H1 (cell line): ENCODE measurements at regions not wholly inside any gene's neighbourhood (a gene's known extent, or its start where the extent isn't known, plus 50 kb on each side); places are given as distances from the start of the nearest gene placed in this dataset.

Experiments used
- CTCF ChIA-PET: fragments of 300-600 bp; sonication (Branson Sonifier 250); formaldehyde crosslinking; loops from one replicate; lab custom pipeline; 2021; ENCODE audit not compliant: partially characterized antibody; lab: Charles Lee
- POLR2A ChIA-PET: fragments of 300-600 bp; sonication (Branson Sonifier 250); formaldehyde crosslinking; loops from one replicate; lab custom pipeline; 2021; ENCODE audit warnings: inconsistent platforms; ENCODE audit not compliant: partially characterized antibody; lab: Charles Lee
- DNase-seq, 2 experiments: peaks; one replicate each; pipeline versions ENCODE4 v3.0.0 to v3.0.0-alpha.2; 2010 to 2022; ENCODE audit warnings: low spot score in 2 of 2, low read depth in 1 of 2, mixed read lengths in 1 of 2
- FAIRE-seq: peaks from 2 replicates; lab custom pipeline; 2011; peaks lifted over from hg19 to GRCh38; lab: Jason Lieb, UNC
- H2AFZ ChIP-seq: 2 replicates; pipeline ENCODE4 v1.8.1; 2012; ENCODE audit warnings: low read length, inconsistent platforms
- H2AK5ac ChIP-seq: 2 replicates; pipeline ENCODE4 v1.6.1; 2013; ENCODE audit warnings: low read depth, low read length
- H2BK120ac ChIP-seq: replicated peaks from 2 replicates; pipeline ENCODE3; 2013; ENCODE audit warnings: low read depth, low read length, inconsistent platforms
- H2BK12ac ChIP-seq: 2 replicates; pipeline ENCODE4 v1.6.1; 2013; ENCODE audit warnings: low read depth, low read length
- H2BK15ac ChIP-seq: 2 replicates; pipeline ENCODE4 v1.6.1; 2013; ENCODE audit warnings: low read length
- H2BK20ac ChIP-seq: 2 replicates; pipeline ENCODE4 v1.6.1; 2013; ENCODE audit warnings: low read length
- H2BK5ac ChIP-seq: 2 replicates; pipeline ENCODE4 v1.6.1; 2013; ENCODE audit warnings: low read depth, low read length
- H3K14ac ChIP-seq: 2 replicates; pipeline ENCODE4 v1.6.1; 2013; ENCODE audit warnings: inconsistent platforms; ENCODE audit not compliant: insufficient read length
- H3K18ac ChIP-seq: 2 replicates; pipeline ENCODE4 v1.6.1; 2013; ENCODE audit warnings: low read length; ENCODE audit errors: extremely low read depth
- H3K23ac ChIP-seq: 2 replicates; pipeline ENCODE4 v1.6.1; 2013; ENCODE audit warnings: inconsistent platforms; ENCODE audit not compliant: insufficient read length
- H3K23me2 ChIP-seq: 2 replicates; pipeline ENCODE4 v1.6.1; 2013; ENCODE audit warnings: low read depth, low read length
- H3K27ac ChIP-seq: 2 replicates; pipeline ENCODE4 v1.6.1; 2011; ENCODE audit warnings: low read depth, low read length, inconsistent platforms
- H3K27me3 ChIP-seq, 4 experiments: replicated peaks in 1 of 4; 1 replicate in 1 of 4; 2 replicates in 3 of 4; pipeline versions ENCODE4 v1.6.1 to v1.8.1; 2011 to 2013; ENCODE audit warnings: low read length in 3 of 4, mild to moderate bottlenecking in 3 of 4, inconsistent platforms in 2 of 4, mixed read lengths in 2 of 4, moderate library complexity in 1 of 4; ENCODE audit not compliant: control insufficient read depth in 3 of 4, insufficient read depth in 3 of 4; ENCODE audit errors: extremely low read depth in 1 of 4
- H3K36me3 ChIP-seq, 4 experiments: 2 replicates each; pipeline versions ENCODE4 v1.6.1 to v1.8.1; 2011 to 2013; ENCODE audit warnings: mild to moderate bottlenecking in 4 of 4, low read length in 3 of 4, moderate library complexity in 2 of 4, control low read depth in 1 of 4, inconsistent platforms in 1 of 4; ENCODE audit not compliant: insufficient read depth in 4 of 4, control insufficient read depth in 2 of 4
- H3K4ac ChIP-seq: replicated peaks from 2 replicates; pipeline ENCODE3; 2013; ENCODE audit warnings: low read length, low read depth, mixed read lengths, inconsistent platforms; ENCODE audit not compliant: insufficient read length
- H3K4me1 ChIP-seq, 4 experiments: replicated peaks in 1 of 4; 1 replicate in 1 of 4; 2 replicates in 3 of 4; pipeline versions ENCODE4 v1.6.1 to v1.8.1; 2011 to 2013; ENCODE audit warnings: low read length in 3 of 4, inconsistent platforms in 2 of 4, mixed read lengths in 1 of 4; ENCODE audit not compliant: insufficient read depth in 4 of 4, control insufficient read depth in 3 of 4
- H3K4me2 ChIP-seq, 2 experiments: 2 replicates each; pipeline versions ENCODE4 v1.6.1 to v1.8.1; 2011 to 2013; ENCODE audit warnings: low read depth in 2 of 2, low read length in 2 of 2, control low read depth in 1 of 2, inconsistent platforms in 1 of 2, mild to moderate bottlenecking in 1 of 2; ENCODE audit not compliant: insufficient read depth in 1 of 2
- H3K4me3 ChIP-seq, 4 experiments: fragments of 200-600, 300-600 bp in 1 of 4; sonication (generic), shearing (Covaris generic), sonication (Bioruptor Twin) in 1 of 4; 2 replicates each; pipeline versions ENCODE4 v1.5.1 to v1.8.1; 2011 to 2016; ENCODE audit warnings: low read length in 4 of 4, low read depth in 3 of 4, control low read depth in 2 of 4, inconsistent platforms in 2 of 4, mild to moderate bottlenecking in 2 of 4, mixed read lengths in 1 of 4, moderate library complexity in 1 of 4; ENCODE audit not compliant: insufficient read depth in 2 of 4; ENCODE audit errors: extremely low read depth in 1 of 4
- H3K56ac ChIP-seq: replicated peaks from 2 replicates; pipeline ENCODE3; 2013; ENCODE audit warnings: low read depth, mild to moderate bottlenecking, mixed read lengths, low read length, inconsistent platforms; ENCODE audit not compliant: insufficient read length
- H3K79me1 ChIP-seq: 2 replicates; pipeline ENCODE4 v1.6.1; 2013; ENCODE audit warnings: low read depth, low read length, control low read depth
- H3K79me2 ChIP-seq, 2 experiments: 2 replicates each; pipeline versions ENCODE4 v1.6.1 to v1.8.1; 2012 to 2013; ENCODE audit warnings: low read length in 2 of 2, mild to moderate bottlenecking in 2 of 2, inconsistent platforms in 1 of 2; ENCODE audit not compliant: insufficient read depth in 2 of 2, control insufficient read depth in 1 of 2
- H3K9ac ChIP-seq, 4 experiments: replicated peaks in 1 of 4; 1 replicate in 1 of 4; 2 replicates in 3 of 4; pipeline versions ENCODE4 v1.6.1 to v1.8.1; 2011 to 2013; ENCODE audit warnings: low read depth in 3 of 4, low read length in 3 of 4, control low read depth in 2 of 4, mild to moderate bottlenecking in 2 of 4, moderate library complexity in 2 of 4, inconsistent platforms in 1 of 4; ENCODE audit errors: extremely low read depth in 1 of 4
- H3K9me3 ChIP-seq, 2 experiments: 2 replicates each; pipeline versions ENCODE4 v1.6.1 to v1.8.1; 2012 to 2013; ENCODE audit warnings: mild to moderate bottlenecking in 2 of 2, moderate library complexity in 2 of 2, control low read depth in 1 of 2, inconsistent platforms in 1 of 2, low read depth in 1 of 2, low read length in 1 of 2, mixed read lengths in 1 of 2; ENCODE audit not compliant: insufficient read depth in 2 of 2
- H4K20me1 ChIP-seq, 2 experiments: replicated peaks in 1 of 2; 2 replicates each; pipeline versions ENCODE3 to v1.8.1; 2011 to 2013; ENCODE audit warnings: inconsistent platforms in 2 of 2, low read length in 2 of 2, mild to moderate bottlenecking in 1 of 2; ENCODE audit not compliant: insufficient read depth in 2 of 2, control insufficient read depth in 1 of 2
- H4K5ac ChIP-seq: 2 replicates; pipeline ENCODE4 v1.6.1; 2013; ENCODE audit warnings: low read length, low read depth, mixed read lengths, inconsistent platforms; ENCODE audit not compliant: insufficient read length
- H4K8ac ChIP-seq: 2 replicates; pipeline ENCODE4 v1.8.0; 2013; ENCODE audit warnings: mild to moderate bottlenecking, moderate library complexity, low read length, inconsistent platforms; ENCODE audit not compliant: insufficient read depth; ENCODE audit errors: extremely low read depth
- H4K91ac ChIP-seq: replicated peaks from 2 replicates; pipeline ENCODE3; 2013; ENCODE audit warnings: low read length, mixed read lengths, inconsistent platforms; ENCODE audit not compliant: insufficient read length
- CBX5 ChIP-seq: fragments of 300-800, 300-1000 bp; sonication (generic); IDR thresholded peaks from 2 replicates; pipeline ENCODE4 v1.7.1; 2016; ENCODE audit warnings: antibody characterized with exemption, low read length, low read depth
- CBX8 ChIP-seq: fragments of 300-800, 300-1000 bp; sonication (generic); IDR thresholded peaks from 2 replicates; pipeline ENCODE4 v1.7.1; 2016; ENCODE audit warnings: low read depth, low read length, borderline replicate concordance
- CHD2 ChIP-seq: IDR thresholded peaks from 2 replicates; pipeline ENCODE4 v1.6.1; 2012; ENCODE audit warnings: low read length, improper control_type of control experiment
- CREB1 ChIP-seq: IDR thresholded peaks from 2 replicates; pipeline ENCODE4 v1.6.1; 2012; ENCODE audit warnings: inconsistent platforms
- FOSL1 ChIP-seq: IDR thresholded peaks from 2 replicates; pipeline ENCODE4 v1.6.1; 2011; ENCODE audit warnings: mild to moderate bottlenecking, low read depth, low read length, moderate library complexity; ENCODE audit not compliant: insufficient read depth
- HDAC2 ChIP-seq, 2 experiments: fragments of 300-600 bp in 1 of 2; sonication (generic) in 1 of 2; IDR thresholded peaks; 2 replicates each; pipeline ENCODE4 v1.6.1; 2011 to 2012; ENCODE audit warnings: low read depth in 2 of 2, low read length in 2 of 2, mild to moderate bottlenecking in 2 of 2, moderate library complexity in 2 of 2, borderline replicate concordance in 1 of 2, inconsistent platforms in 1 of 2
- HDAC6 ChIP-seq: IDR thresholded peaks from one replicate; pipeline ENCODE4 v1.7.1; 2012; ENCODE audit warnings: low read depth, mild to moderate bottlenecking, inconsistent platforms, low read length, moderate library complexity
- JUN ChIP-seq: IDR thresholded peaks from 2 replicates; pipeline ENCODE4 v1.6.1; 2011; ENCODE audit warnings: low read depth, mild to moderate bottlenecking, improper control_type of control experiment, low read length
- SIN3A ChIP-seq, 2 experiments: IDR thresholded peaks in 1 of 2; conservative IDR thresholded peaks in 1 of 2; 2 replicates each; pipeline ENCODE4 v1.6.1; 2011 to 2012; ENCODE audit warnings: low read length in 2 of 2, improper control_type of control experiment in 1 of 2, low read depth in 1 of 2, mild to moderate bottlenecking in 1 of 2
- SUZ12 ChIP-seq: fragments of 200-600 bp; sonication (generic); IDR thresholded peaks from 2 replicates; pipeline ENCODE4 v1.6.1; 2012; ENCODE audit warnings: mild to moderate bottlenecking, inconsistent platforms, low read length, moderate library complexity, mixed read lengths
- TCF12 ChIP-seq: IDR thresholded peaks from 2 replicates; pipeline ENCODE4 v1.6.1; 2011; ENCODE audit warnings: low read depth, mild to moderate bottlenecking, low read length
- YY1 ChIP-seq: IDR thresholded peaks from 2 replicates; pipeline ENCODE4 v1.6.1; 2011; ENCODE audit warnings: low read depth, mild to moderate bottlenecking, low read length
- WGBS, 2 experiments: shearing (Covaris generic) in 1 of 2; methylation state at CpG; one replicate each; pipeline versions ENCODE4 v1.1.6 to v1.1.7; 2013 to 2015; ENCODE audit warnings: low lambda C conversion rate in 2 of 2, mixed read lengths in 2 of 2, inconsistent platforms in 1 of 2, low coverage in 1 of 2, missing lambda C conversion rate in 1 of 2; ENCODE audit not compliant: insufficient replicate concordance in 2 of 2, insufficient coverage in 1 of 2, insufficient read length in 1 of 2; ENCODE audit errors: extremely low coverage in 1 of 2, missing lambda C conversion rate in 1 of 2; 5-methylcytosine and 5-hydroxymethylcytosine counted together
- TF ChIP-seq, protein P1 (sequence below), 3 experiments: IDR thresholded peaks; 1 replicate in 2 of 3; 2 replicates in 1 of 3; pipeline versions ENCODE4 v1.5.1 to v1.6.1; 2011; ENCODE audit warnings: low read length in 3 of 3, mild to moderate bottlenecking in 3 of 3, inconsistent platforms in 2 of 3, low read depth in 1 of 3, moderate library complexity in 1 of 3; ENCODE audit not compliant: insufficient read depth in 1 of 3; ENCODE audit errors: control extremely low read depth in 1 of 3

DNA sequence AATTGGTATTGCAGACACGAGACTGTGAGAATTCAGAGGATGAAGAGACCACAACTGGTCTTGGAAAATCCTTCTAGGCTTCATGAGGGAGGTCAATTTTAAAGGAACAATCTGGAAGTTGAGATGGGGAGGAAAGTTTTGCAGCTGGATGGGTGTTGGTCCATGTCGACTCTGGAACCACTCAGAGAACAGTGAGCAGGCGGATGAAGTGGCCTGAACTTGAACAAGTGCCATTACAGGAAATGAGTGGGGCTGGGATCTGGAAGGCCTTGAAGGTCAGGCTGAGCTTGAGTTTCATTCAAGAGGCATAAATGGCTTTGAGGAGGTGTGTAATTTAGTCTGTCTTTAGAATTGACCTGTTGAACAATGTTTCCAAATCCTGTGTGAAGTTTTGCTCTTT, 140.9 kb downstream of the GALC start:
- Histone ChIP-seq H4K8ac (no peak overlapping the region), H3K4me2 (no peak overlapping the region), H3K27ac (no peak overlapping the region), H3K4me3 (no peak overlapping the region), H2BK12ac (no peak overlapping the region), H3K23ac (no peak overlapping the region), H3K79me1 (no peaks in the 10 kb centered on the region), H3K79me2 (no peaks in the 10 kb centered on the region), H2AK5ac (no peak overlapping the region), H3K18ac (no peak overlapping the region), H4K91ac (no peak overlapping the region), H3K4me1 (no peaks in the 10 kb centered on the region), H4K5ac (no peak overlapping the region), H3K23me2 (no peaks in the 10 kb centered on the region), H2BK120ac (no peak overlapping the region), H3K4ac (no peak overlapping the region), H2BK15ac (no peak overlapping the region), H4K20me1 (no peaks in the 10 kb centered on the region), H3K9me3 (no peaks in the 10 kb centered on the region), H3K36me3 (no peaks in the 10 kb centered on the region), H2BK5ac (no peak overlapping the region), H3K9ac (no peak overlapping the region), H2AFZ (no peak overlapping the region), H3K27me3 (no peaks in the 10 kb centered on the region), H3K14ac (no peak overlapping the region), H3K56ac (no peak overlapping the region), H2BK20ac (no peak overlapping the region)
- WGBS, 2 experiments = 71% methylated on average over 3 of the region's 3 CpGs; no CpG with 5 or more reads in 1 of the 2 experiments
- no peak for DNase-seq
- FAIRE-seq = no peak
- POLR2A ChIA-PET = no interaction called here
- CTCF ChIA-PET = no interaction called here
- TF ChIP-seq CHD2 = no peak
- no peak for TF ChIP-seq TCF12
- no peak for TF ChIP-seq HDAC2 (IDR thresholded peaks at IDR 0.05; ENCODE audit: borderline replicate concordance in 1 of 2, low read depth in 2 of 2, low read length in 2 of 2)
- TF ChIP-seq CREB1 = no peak
- TF ChIP-seq, protein P1, sequence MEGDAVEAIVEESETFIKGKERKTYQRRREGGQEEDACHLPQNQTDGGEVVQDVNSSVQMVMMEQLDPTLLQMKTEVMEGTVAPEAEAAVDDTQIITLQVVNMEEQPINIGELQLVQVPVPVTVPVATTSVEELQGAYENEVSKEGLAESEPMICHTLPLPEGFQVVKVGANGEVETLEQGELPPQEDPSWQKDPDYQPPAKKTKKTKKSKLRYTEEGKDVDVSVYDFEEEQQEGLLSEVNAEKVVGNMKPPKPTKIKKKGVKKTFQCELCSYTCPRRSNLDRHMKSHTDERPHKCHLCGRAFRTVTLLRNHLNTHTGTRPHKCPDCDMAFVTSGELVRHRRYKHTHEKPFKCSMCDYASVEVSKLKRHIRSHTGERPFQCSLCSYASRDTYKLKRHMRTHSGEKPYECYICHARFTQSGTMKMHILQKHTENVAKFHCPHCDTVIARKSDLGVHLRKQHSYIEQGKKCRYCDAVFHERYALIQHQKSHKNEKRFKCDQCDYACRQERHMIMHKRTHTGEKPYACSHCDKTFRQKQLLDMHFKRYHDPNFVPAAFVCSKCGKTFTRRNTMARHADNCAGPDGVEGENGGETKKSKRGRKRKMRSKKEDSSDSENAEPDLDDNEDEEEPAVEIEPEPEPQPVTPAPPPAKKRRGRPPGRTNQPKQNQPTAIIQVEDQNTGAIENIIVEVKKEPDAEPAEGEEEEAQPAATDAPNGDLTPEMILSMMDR (IDR thresholded peaks at IDR 0.05; ENCODE audit: control extremely low read depth in 1 of 3, insufficient read depth in 1 of 3, low read depth in 1 of 3, low read length in 3 of 3) = no peak
- TF ChIP-seq HDAC6 = no peak
- TF ChIP-seq FOSL1 = no peak
- TF ChIP-seq JUN = no peak
- no peak for TF ChIP-seq SUZ12
- TF ChIP-seq SIN3A (conservative IDR thresholded peaks at IDR 0.05 in 1 of 2, IDR thresholded peaks at IDR 0.05 in 1 of 2; ENCODE audit: low read depth in 1 of 2, low read length in 2 of 2) = no peak
- TF ChIP-seq CBX5 = no peak
- no peak for TF ChIP-seq CBX8
- TF ChIP-seq YY1 = no peak
